ENCODE measurements at regions not wholly inside any gene's neighbourhood (a gene's known extent, or its start where the extent isn't known, plus 50 kb on each side); places are given as distances from the start of the nearest gene placed in this dataset.

DNA sequence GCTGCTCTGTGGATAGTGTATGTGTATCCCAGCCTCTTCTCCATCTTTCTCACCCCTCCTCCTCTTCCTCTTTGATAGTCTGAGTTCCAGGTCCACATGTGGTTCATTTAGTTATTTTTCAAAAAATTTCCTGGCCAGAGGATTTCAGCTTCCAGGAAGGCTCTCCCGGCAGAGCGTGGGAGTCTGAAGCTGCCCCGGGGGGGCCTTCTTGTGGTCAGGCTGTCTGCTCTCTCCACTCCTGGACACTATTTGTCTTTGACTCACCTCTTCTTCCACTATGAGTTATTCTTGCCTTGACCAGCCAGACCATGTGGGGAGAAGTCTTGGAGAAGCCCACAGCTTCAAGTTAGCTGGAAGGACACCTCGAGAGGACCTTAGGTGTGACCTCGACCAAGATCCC, 258.8 kb downstream of the CDC5L start:
- H3K4me3 Mint-ChIP-seq: no peak overlapping the region; the same call in 1 of the 2 replicates
- TF ChIP-seq, protein P1, sequence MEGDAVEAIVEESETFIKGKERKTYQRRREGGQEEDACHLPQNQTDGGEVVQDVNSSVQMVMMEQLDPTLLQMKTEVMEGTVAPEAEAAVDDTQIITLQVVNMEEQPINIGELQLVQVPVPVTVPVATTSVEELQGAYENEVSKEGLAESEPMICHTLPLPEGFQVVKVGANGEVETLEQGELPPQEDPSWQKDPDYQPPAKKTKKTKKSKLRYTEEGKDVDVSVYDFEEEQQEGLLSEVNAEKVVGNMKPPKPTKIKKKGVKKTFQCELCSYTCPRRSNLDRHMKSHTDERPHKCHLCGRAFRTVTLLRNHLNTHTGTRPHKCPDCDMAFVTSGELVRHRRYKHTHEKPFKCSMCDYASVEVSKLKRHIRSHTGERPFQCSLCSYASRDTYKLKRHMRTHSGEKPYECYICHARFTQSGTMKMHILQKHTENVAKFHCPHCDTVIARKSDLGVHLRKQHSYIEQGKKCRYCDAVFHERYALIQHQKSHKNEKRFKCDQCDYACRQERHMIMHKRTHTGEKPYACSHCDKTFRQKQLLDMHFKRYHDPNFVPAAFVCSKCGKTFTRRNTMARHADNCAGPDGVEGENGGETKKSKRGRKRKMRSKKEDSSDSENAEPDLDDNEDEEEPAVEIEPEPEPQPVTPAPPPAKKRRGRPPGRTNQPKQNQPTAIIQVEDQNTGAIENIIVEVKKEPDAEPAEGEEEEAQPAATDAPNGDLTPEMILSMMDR (IDR thresholded peaks at IDR 0.05): no peak
- H3K4me1 Mint-ChIP-seq (ENCODE audit: low read depth): peaks cover 58% of the 10 kb centered on the region
- H3K9me3 Mint-ChIP-seq: no peaks in the 10 kb centered on the region
- peak; percentile 34 for DNase-seq
- H3K36me3 Mint-ChIP-seq (ENCODE audit: low read depth): no peaks in the 10 kb centered on the region
- no peak overlapping the region for H3K27ac Mint-ChIP-seq
- H3K27me3 Mint-ChIP-seq (ENCODE audit: insufficient read depth): peaks cover 1% of the 10 kb centered on the region; the same call in 1 of the 2 replicates

DNA sequence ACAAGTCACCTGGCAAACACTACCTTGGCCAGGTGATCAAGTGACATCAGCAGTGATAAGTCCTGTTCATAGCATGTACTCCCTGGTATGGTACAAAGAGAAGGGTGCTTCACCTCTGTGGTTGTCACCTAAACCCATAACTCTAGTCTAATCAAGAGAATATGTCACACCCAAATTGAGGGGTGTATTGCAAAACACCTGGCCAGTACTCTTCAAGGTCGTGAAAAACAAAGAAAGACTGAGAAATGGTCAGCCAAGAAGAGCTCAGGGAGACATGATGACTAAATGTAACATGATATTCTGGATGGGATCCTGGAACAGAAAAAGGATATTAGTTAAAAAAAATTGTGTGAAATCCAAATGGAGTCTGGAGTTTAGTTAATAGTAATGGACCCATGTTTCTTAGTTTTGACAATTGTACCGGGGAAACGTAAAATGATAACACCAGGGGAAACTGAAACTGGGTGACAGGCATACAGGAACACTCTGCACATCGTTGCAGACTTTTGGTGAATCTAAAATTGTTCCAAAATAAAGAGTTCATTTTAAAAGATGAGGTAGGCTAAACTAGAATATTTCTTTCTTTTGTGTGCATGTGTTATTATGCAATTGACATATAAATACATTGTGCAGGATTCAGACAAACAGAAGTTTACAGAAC, 262.0 kb downstream of the CDC5L start:
- H3K27ac Mint-ChIP-seq: no peak overlapping the region
- H3K4me1 Mint-ChIP-seq (ENCODE audit: low read depth): peaks cover 65% of the 10 kb centered on the region
- peaks cover 3% of the 10 kb centered on the region; the same call in 1 of the 2 replicates for H3K27me3 Mint-ChIP-seq (ENCODE audit: insufficient read depth)
- no peaks in the 10 kb centered on the region for H3K9me3 Mint-ChIP-seq
- TF ChIP-seq, protein P1 (IDR thresholded peaks at IDR 0.05): no peak
- no peak overlapping the region; the same call in 1 of the 2 replicates for H3K4me3 Mint-ChIP-seq
- peak; percentile 19 for DNase-seq
- no peaks in the 10 kb centered on the region for H3K36me3 Mint-ChIP-seq (ENCODE audit: low read depth)

DNA sequence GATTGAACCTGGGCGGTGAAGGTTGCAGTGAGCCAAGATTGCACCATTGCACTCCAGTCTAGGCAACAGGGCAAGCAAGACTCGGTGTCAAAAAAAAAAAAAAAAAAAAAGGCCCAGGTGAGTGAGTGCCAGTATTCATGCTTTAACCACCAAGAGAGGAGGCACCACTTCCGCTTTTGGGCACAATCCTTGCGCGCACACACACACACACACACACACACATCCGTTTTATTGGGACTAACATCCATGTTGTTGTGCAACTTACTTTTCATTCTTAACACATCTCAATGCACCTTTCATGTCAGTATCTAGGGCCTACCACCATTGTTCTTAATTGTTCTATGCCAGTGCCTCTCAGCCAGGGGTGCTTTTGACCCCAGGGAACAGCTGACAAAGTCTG, 263.0 kb downstream of the CDC5L start:
- Mint-ChIP-seq H3K36me3 (ENCODE audit: low read depth) (no peaks in the 10 kb centered on the region), H3K4me1 (ENCODE audit: low read depth) (peaks cover 72% of the 10 kb centered on the region), H3K4me3 (no peak overlapping the region), H3K9me3 (no peaks in the 10 kb centered on the region), H3K27me3 (ENCODE audit: insufficient read depth) (peaks cover 3% of the 10 kb centered on the region; the same call in 1 of the 2 replicates), H3K27ac (no peak overlapping the region)
- no peak for DNase-seq
- TF ChIP-seq, protein P1 (IDR thresholded peaks at IDR 0.05): no peak

DNA sequence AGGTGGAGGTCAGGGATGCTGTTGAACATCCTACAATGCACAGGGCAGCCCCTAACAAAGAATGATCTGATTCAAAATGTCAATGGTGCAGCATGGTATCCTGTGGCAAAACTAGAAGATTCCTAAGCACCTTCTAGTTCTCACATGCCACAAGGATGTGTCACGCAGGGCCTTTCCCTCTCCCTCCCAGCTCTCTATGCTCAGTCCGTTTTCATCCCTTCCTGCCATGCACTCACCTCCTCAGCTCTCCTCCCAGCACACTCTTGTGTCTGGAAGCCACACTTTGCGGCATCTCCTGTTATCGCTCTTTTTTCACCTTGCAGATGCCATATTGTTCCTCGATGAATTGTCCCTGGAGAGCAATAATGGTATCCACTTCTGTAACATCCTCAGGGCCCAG, 263.4 kb downstream of the CDC5L start:
- Mint-ChIP-seq H3K27me3 (ENCODE audit: insufficient read depth) (peaks cover 3% of the 10 kb centered on the region; the same call in 1 of the 2 replicates), H3K4me1 (ENCODE audit: low read depth) (peaks cover 73% of the 10 kb centered on the region), H3K9me3 (no peaks in the 10 kb centered on the region), H3K4me3 (no peak overlapping the region), H3K36me3 (ENCODE audit: low read depth) (no peaks in the 10 kb centered on the region), H3K27ac (no peak overlapping the region)
- TF ChIP-seq, protein P1 (IDR thresholded peaks at IDR 0.05): no peak
- peak; percentile 46 for DNase-seq

DNA sequence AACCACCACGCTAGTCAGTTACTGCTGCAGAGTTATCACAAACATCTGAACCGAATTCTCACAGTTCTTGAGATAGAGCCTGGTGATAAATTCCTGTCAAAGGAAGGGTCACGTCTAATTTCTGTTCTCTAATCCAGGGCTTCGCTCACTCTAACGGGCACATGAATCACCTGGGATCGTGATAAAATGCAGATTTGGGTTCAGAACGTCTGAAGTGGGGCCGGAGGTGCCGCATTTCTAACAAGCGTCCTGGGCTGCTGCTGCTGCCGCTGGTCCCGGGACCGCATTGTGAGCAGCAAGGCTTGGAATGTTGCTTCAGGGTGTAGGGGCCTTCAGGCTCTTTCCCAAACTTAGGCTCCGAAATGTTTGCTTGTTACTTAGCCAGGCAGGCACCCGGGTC, 264.1 kb downstream of the CDC5L start:
- no peak for DNase-seq
- Mint-ChIP-seq H3K4me3 (no peak overlapping the region), H3K4me1 (ENCODE audit: low read depth) (peaks cover 67% of the 10 kb centered on the region), H3K27me3 (ENCODE audit: insufficient read depth) (peaks cover 3% of the 10 kb centered on the region; the same call in 1 of the 2 replicates), H3K36me3 (ENCODE audit: low read depth) (no peaks in the 10 kb centered on the region), H3K27ac (no peak overlapping the region), H3K9me3 (no peaks in the 10 kb centered on the region)
- TF ChIP-seq, protein P1 (IDR thresholded peaks at IDR 0.05): no peak
